ENCODE measurements at regions not wholly inside any gene's neighbourhood (a gene's known extent, or its start where the extent isn't known, plus 50 kb on each side); places are given as distances from the start of the nearest gene placed in this dataset.

- TF ChIP-seq CTCF (IDR thresholded peaks at IDR 0.05; ENCODE audit: insufficient read depth, missing control alignments): no peak
- DNase-seq (ENCODE audit: insufficient read length, low spot score) (no peak), FAIRE-seq (no peak)
Observed at GRCh38 chr2:188189356-188189755, 102.3 kb upstream of the GULP1 start.

GRCh38 chr2:188193230-188193629 lies 98.4 kb upstream of the GULP1 start:
- TF ChIP-seq CTCF (IDR thresholded peaks at IDR 0.05; ENCODE audit: insufficient read depth, missing control alignments): no peak
- no peak for FAIRE-seq

GRCh38 chr2:188196343-188197008 lies 95.2 kb upstream of the GULP1 start:
- DNase-seq (ENCODE audit: insufficient read length, low spot score) (no peak), FAIRE-seq (no peak)
- no peak for TF ChIP-seq CTCF (IDR thresholded peaks at IDR 0.05; ENCODE audit: insufficient read depth, missing control alignments)

More at GRCh38 chr2:188193230-188193629, 98.4 kb upstream of the GULP1 start:
- DNase-seq (ENCODE audit: insufficient read length, low spot score): no peak

GRCh38 chr2:188199716-188200128 lies 92.0 kb upstream of the GULP1 start:
- DNase-seq (ENCODE audit: insufficient read length, low spot score): no peak
- TF ChIP-seq CTCF (IDR thresholded peaks at IDR 0.05; ENCODE audit: insufficient read depth, missing control alignments): no peak
- FAIRE-seq: no peak

GRCh38 chr2:188201639-188202038 lies 90.0 kb upstream of the GULP1 start:
- no peak for FAIRE-seq
- TF ChIP-seq CTCF (IDR thresholded peaks at IDR 0.05; ENCODE audit: insufficient read depth, missing control alignments): no peak
- no peak for DNase-seq (ENCODE audit: insufficient read length, low spot score)

GRCh38 chr2:188202777-188203176 lies 88.9 kb upstream of the GULP1 start:
- DNase-seq (ENCODE audit: insufficient read length, low spot score) (no peak), FAIRE-seq (no peak)
- TF ChIP-seq CTCF (IDR thresholded peaks at IDR 0.05; ENCODE audit: insufficient read depth, missing control alignments): no peak

- DNase-seq (ENCODE audit: insufficient read length, low spot score): no peak
- no peak for FAIRE-seq
- TF ChIP-seq CTCF (IDR thresholded peaks at IDR 0.05; ENCODE audit: insufficient read depth, missing control alignments): no peak
Observed at GRCh38 chr2:188203776-188204175, 87.9 kb upstream of the GULP1 start.
